H54 (cell line): ENCODE measurements at regions not wholly inside any gene's neighbourhood (a gene's known extent, or its start where the extent isn't known, plus 50 kb on each side); places are given as distances from the start of the nearest gene placed in this dataset.

Experiments used
- DNase-seq: peaks from one replicate; pipeline ENCODE4 v3.0.0; 2011; ENCODE audit warnings: low spot score, mixed read lengths; ENCODE audit not compliant: insufficient read length
- FAIRE-seq: peaks from 3 replicates; lab custom pipeline; 2011; peaks lifted over from hg19 to GRCh38; lab: Jason Lieb, UNC
- POLR2A ChIP-seq: IDR thresholded peaks from 2 replicates; pipeline ENCODE4 v1.6.1; 2011; ENCODE audit warnings: low read depth, mild to moderate bottlenecking, low read length

DNA sequence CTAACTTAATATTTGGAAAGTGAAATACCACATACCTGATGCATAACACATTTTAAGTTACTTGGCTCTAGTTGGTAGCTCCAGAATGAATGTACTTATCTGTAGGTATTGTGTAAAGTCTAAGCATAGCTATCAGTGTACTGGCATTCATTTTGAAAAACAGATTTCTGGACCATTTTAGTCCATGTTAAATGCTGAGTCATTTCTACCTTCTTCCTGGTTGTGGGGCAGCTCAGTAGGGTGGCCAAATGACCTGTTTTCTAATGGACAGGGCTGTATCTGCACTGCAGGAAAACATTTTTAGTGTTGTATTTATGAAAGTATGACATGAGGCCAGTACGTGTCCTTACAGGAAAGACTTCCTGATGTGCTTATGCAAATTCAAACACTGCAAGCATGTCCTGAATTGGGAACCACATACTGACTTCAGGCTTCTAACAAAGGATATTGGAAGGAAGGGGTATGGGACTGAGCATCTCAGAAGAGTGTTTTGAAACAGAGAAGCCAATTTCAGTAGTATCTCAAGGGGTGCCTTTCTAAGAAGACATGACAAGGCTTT lies 300.3 kb upstream of the B3GALT2 start:
- FAIRE-seq (peak; percentile 60), DNase-seq (no peak)
- TF ChIP-seq POLR2A = no peak

DNA sequence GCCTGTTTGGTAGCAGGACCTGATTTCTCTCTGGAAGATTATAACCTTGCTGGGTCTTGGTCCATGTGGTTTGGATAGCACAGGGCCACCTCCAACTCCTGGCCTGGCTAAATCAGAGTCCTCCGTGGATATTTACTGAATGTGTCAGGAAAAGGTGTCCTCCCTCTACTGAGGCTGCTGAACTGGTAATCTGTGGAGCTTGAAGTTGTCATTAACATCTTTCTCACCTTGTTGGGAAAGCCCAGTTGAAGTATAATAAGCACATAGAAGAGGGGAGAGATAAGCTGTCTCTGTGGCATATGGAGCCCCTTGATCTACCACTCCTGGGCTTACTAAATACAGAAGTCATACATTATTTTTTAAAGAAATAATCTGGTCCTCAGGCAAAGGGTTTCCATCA lies 294.3 kb upstream of the B3GALT2 start:
- DNase-seq (no peak), FAIRE-seq (no peak)
- no peak for TF ChIP-seq POLR2A

DNA sequence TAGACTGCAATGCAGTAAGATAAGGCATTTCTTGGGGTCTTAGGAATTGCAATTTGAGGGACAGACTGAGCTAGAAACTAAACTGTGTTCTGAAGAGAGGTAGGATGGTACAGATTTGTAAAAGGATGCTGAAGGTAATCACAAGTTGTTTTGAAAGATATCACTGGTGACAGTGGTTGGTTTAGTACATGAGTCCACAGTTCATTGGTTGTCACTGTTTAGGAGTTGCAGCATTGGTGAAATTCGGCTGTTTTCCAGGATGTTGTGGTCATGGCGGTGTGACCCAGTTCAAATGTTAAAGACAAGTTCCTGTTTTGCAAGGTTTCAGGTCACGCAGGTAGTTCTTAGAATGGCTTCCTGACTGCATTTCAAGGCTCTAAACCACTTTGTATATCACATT lies 292.8 kb upstream of the B3GALT2 start:
- TF ChIP-seq POLR2A = no peak
- FAIRE-seq = peak; percentile 45
- DNase-seq = no peak

DNA sequence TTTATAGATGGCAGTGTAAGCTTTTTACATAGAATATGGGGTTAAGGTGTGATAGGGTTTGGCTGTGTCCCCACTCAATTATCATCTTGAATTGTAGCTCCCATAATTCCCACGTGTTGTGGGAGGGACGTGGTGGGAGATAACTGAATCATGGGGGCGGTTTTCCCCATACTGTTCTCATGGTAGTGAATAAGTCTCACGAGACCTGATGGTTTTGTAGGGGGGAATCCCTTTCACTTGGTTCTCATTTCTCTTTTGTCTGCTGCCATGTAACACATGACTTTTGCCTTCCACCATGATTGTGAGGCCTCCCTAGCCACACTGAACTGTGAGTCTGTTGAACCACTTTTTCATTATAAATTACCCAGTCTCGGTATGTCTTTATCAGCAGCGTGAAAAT lies 290.3 kb upstream of the B3GALT2 start:
- FAIRE-seq = no peak

DNA sequence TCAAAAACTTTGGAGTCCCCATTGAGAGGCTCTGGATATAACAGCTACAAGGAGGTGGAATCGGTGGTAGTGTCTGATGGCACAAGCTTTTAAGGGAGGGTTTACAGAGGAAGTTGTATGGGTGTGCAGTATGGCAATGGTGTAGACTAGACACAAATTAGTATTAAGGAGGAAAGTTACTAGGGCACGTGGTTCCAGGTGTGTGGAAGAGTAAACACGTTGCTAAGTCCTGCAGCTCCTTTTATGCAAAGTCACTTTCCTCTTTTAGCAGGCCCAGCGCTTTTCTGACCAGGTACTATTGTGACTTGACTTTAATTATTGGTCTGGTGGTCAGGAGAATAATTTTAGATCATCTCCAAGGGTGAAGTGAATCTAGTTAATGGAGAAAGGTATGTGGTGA lies 287.5 kb upstream of the B3GALT2 start:
- FAIRE-seq (no peak), DNase-seq (no peak)
- TF ChIP-seq POLR2A = no peak

More for the DNA sequence above, 290.3 kb upstream of the B3GALT2 start:
- no peak for TF ChIP-seq POLR2A
- no peak for DNase-seq

DNA sequence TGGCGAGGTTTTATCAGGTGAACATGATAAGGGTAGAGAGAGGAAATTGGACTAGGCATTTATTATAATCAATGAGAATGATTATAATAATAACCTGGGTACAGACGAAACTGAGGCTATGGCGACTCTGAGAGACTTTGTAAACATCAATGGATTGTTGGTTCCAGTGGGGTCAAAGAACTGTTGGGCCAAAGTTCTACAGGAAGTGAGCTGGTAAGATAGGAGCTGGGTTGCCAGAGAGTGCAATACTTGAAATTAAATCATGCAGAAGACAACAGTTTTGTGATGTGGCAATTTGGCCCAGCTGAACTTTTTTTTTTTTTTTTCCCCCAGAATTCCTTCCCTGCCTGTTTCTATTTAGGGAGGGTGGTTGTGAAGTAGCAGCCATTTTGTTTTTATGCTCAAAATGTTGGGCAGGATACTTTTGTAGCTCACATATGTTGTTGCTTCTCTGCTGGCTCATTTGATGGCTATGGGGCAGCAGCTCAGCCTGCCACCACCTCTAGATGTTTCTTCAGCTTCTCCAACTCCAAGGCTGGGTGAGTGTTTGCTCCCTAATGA lies 286.5 kb upstream of the B3GALT2 start:
- FAIRE-seq (no peak), DNase-seq (no peak)
- TF ChIP-seq POLR2A = no peak

DNA sequence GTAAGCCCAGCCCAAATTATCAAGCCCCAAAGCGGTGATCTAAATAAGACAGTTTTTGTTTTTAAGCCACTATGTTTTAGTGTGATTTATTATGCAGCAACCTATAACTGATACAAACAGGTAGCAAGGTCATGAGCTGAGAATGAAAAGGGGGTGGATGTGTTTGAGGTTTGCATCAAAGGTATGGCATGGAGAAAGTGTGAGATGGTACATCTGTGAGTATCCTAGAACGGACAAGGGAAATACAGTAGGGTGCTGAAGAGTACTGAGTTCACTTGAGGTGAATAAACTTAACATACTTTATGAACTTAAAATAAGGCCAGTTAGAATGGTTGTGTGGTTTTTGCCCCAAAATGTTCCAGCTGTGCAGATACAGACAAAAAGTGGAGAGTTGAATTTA lies 286.0 kb upstream of the B3GALT2 start:
- FAIRE-seq (no peak), DNase-seq (no peak)
- no peak for TF ChIP-seq POLR2A

DNA sequence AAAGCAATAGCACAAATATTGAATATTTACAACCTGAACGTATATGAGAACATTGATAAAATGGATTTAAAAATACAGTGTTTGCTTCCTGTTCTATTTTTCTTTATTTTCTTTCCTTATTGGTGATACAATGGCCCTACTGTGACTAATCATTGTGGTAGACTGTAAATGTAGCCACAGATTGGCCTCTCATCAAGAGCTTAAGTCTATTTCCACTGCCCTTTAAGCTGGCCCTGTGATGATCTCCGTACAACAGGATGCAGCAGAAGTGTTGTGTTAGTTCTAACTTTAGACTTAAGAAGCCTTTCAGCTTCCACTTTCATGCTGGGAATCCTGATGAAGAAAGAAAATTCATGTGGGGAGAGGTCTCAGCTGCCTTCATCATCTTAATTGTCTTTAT lies 285.6 kb upstream of the B3GALT2 start:
- no peak for TF ChIP-seq POLR2A

DNA sequence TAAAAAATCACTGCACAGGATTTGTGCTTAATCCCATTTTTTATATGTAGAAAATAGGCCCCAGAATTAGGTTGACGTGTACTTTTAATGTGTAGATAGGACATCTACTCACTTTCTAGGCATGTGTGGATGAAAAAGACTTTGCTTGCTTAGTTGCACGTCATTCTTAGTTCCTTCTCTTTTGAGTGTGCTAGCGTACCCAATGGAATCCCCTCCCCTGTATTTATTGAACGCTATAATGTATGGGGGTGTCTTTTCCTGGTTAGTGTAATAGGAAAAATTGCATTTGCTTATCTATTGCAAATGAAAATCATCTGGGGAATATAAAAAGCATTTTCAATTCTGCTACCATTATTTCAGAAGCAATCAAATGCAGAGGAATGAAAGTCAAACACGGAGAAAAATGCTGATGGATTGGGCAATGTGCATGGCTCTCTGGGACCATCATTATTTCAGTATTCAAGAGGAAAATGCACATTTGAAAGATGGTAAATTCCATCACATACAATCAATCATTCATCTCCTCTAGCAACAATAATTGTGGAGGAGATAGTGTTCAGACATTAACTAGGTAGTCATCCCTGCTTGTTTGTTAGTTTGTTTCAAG lies 277.0 kb upstream of the B3GALT2 start:
- FAIRE-seq (peak; percentile 6), DNase-seq (no peak)
- TF ChIP-seq POLR2A = no peak

More for the DNA sequence above, 285.6 kb upstream of the B3GALT2 start:
- FAIRE-seq (no peak), DNase-seq (no peak)

DNA sequence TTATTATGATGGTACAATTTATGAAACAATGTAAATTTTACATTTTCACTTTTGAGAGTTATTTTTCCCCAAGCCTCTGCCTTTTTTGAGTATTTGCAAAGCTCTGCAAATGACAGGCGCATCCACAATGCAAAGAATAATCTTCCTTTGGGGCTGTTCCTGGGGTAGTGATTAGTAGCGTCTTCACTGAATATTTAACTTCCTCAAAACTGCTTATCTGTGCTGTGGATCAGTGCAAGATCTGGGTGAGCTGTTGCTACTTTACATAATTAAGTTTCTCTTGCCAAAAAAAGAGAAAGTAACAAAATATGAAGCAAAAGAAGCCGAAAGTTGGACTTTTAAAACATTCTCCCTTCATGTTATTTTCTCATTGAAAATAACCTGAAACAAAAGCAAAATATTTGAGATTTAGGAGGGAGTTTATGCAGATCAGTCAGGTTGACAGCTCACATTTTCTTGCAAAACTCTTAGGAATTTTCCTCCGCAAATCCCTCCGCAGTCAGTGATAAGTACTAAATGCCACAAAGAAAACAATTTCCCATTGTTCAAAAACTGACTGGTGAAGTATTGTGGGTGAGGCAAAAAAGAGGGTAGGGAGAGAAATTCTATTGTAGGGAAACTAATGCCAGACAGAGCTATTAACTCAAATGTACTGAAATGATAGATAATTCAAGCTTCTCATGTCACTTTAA lies 276.4 kb upstream of the B3GALT2 start:
- DNase-seq = no peak
- FAIRE-seq = no peak
- no peak for TF ChIP-seq POLR2A

DNA sequence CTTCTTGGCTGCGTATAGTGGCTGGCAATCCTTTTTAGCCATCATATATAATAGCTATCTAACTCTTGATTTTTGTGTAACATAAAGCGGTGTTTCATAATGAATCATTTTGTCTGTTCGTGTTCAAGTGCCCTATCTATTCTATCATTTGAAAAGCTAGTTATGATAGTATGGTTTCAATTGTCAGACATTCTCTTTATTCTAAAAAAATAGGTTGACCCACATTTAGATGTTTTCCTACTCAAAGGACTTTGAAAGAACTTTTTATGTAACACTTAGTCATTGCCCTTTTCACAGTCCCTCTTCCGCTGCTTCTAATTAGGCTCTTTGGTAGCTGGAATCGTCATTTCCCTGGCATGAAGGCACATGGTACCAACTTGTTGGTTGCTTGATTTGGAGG lies 272.2 kb upstream of the B3GALT2 start:
- peak; percentile 48 for FAIRE-seq

DNA sequence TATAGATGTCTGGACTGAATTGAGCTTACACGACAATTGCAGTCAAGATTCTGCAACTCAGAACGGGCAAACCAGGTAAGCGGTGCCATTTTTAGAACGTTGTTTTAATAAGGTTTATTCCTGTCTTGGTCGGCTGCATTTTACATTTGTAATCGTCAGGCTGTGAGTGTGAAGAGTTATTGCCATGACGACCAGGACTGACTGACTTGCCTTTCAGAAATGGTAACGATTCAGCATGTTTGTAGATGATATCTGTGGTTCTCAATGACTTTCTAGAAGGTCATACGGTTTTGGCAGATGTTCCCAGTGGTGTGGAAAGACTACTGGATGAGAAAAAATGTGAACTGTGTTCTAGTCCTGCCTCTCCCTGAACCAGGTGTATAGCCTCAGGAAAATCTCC lies 271.3 kb upstream of the B3GALT2 start:
- FAIRE-seq (no peak), DNase-seq (no peak)
- TF ChIP-seq POLR2A = no peak

More for the DNA sequence above, 272.2 kb upstream of the B3GALT2 start:
- TF ChIP-seq POLR2A = no peak
- DNase-seq = no peak

DNA sequence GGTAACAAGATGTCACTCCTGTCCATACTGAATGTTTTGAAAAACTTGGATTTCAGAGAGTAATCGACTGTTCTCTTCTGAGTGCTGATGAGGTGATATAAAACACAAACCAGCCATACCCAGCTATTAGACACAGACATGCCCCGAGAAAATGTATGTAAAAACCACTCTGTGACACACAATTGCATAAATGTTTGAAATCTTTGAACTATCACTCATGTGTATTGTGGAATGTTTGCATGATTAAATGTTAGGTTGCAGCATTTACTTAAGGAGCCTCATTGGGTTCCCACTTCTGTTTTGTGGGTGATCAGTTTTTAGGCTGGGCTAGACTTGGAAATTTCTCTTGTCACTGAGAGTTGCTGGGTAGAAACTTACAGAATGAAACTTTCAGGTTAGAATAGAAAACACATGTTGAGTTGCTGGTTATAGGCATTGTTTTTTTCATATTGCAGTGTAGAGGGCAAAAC lies 270.4 kb upstream of the B3GALT2 start:
- no peak for TF ChIP-seq POLR2A
- DNase-seq = no peak
- no peak for FAIRE-seq

DNA sequence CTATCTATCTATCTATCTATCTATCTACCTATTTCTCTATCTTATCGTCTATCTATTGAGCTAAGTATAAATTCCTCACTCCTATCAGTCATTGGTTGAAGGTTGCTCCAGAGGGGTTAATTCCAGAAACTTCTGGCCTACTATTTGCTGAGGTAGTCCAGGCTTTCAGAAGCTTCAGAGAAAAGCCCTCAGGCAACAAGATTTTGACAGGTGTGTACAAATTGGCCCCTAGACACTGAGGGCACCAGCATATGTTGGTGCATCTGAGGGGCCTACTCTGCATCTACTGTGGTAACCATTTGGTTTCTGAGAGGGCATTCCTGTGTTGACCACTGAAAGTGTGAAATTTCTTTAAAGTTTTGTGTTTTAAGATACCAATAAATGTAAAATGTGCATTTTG lies 265.2 kb upstream of the B3GALT2 start:
- TF ChIP-seq POLR2A = no peak
- FAIRE-seq (no peak), DNase-seq (no peak)
